B cell (primary cell): ENCODE measurements at regions not wholly inside any gene's neighbourhood (a gene's known extent, or its start where the extent isn't known, plus 50 kb on each side); places are given as distances from the start of the nearest gene placed in this dataset.

Source experiments
- ATAC-seq: fragments of 200-7000 bp; cut with Tn5 transposase; one replicate; pipeline ENCODE4 v1.10.0; 2021; ENCODE audit warnings: low read depth, mild to moderate bottlenecking, moderate number of reproducible peaks, moderate library complexity
- CTCF ChIA-PET: fragments of 350-600 bp; sonication (Branson Sonifier 250); formaldehyde crosslinking; loops from one replicate; lab custom pipeline; 2021; ENCODE audit warnings: antibody characterized with exemption, inconsistent platforms; lab: Charles Lee
- POLR2A ChIA-PET: fragments of 350-600 bp; sonication (Branson Sonifier 250); formaldehyde crosslinking; loops from one replicate; lab custom pipeline; 2021; ENCODE audit warnings: antibody characterized with exemption; lab: Charles Lee
- DNase-seq: peaks from one replicate; pipeline ENCODE4 v3.0.0; 2013
- H2AFZ ChIP-seq: 2 replicates; pipeline ENCODE4 v1.6.1; 2012; ENCODE audit warnings: mild to moderate bottlenecking, low read depth, low read length; ENCODE audit not compliant: insufficient read depth, poor library complexity, severe bottlenecking
- H3K27ac ChIP-seq, 2 donors: 1 replicate in 1 of 2; 2 replicates in 1 of 2; pipeline ENCODE4 v1.5.1; 2012 to 2013; ENCODE audit warnings: low read length in 2 of 2, mild to moderate bottlenecking in 2 of 2, moderate library complexity in 1 of 2
- H3K27me3 ChIP-seq, 4 experiments: fragments of 200-600 bp in 1 of 4; sonication (generic) in 1 of 4; replicated peaks in 1 of 4; 1 replicate in 2 of 4; 2 replicates in 2 of 4; pipeline versions ENCODE4 v1.6.1 to v1.7.0; 2013 to 2016; ENCODE audit warnings: low read length in 3 of 4, mild to moderate bottlenecking in 2 of 4, mixed read lengths in 1 of 4, moderate library complexity in 1 of 4; ENCODE audit not compliant: insufficient read depth in 4 of 4, control insufficient read depth in 3 of 4; ENCODE audit errors: control extremely low read depth in 1 of 4
- H3K36me3 ChIP-seq, 2 experiments: replicated peaks in 1 of 2; 1 replicate in 1 of 2; 2 replicates in 1 of 2; pipeline versions ENCODE4 v1.6.1 to v1.7.1; 2013; ENCODE audit warnings: low read length in 1 of 2; ENCODE audit not compliant: insufficient read depth in 2 of 2, control insufficient read depth in 1 of 2; ENCODE audit errors: control extremely low read depth in 1 of 2, extremely low read depth in 1 of 2
- H3K4me1 ChIP-seq, 2 donors: fragments of 200-600 bp in 1 of 2; sonication (generic) in 1 of 2; 1 replicate in 1 of 2; 2 replicates in 1 of 2; pipeline versions ENCODE4 v1.5.1 to v1.6.1; 2013 to 2017; ENCODE audit warnings: low read length in 2 of 2; ENCODE audit not compliant: control insufficient read depth in 2 of 2, insufficient read depth in 2 of 2
- H3K4me2 ChIP-seq: replicated peaks from 2 replicates; pipeline ENCODE3; 2012; ENCODE audit warnings: mild to moderate bottlenecking, low read depth, low read length; ENCODE audit not compliant: poor library complexity, severe bottlenecking
- H3K4me3 ChIP-seq, 5 experiments: fragments of 200-600 bp in 1 of 5; sonication (generic) in 1 of 5; 1 replicate in 3 of 5; 2 replicates in 2 of 5; pipeline versions ENCODE4 v1.5.1 to v1.7.0; 2011 to 2016; ENCODE audit warnings: low read length in 4 of 5, mild to moderate bottlenecking in 4 of 5, low read depth in 2 of 5, control low read depth in 1 of 5, moderate library complexity in 1 of 5; ENCODE audit not compliant: insufficient read depth in 1 of 5; ENCODE audit errors: control extremely low read depth in 1 of 5, extremely low read depth in 1 of 5
- H3K79me2 ChIP-seq: fragments of 200-600 bp; sonication (generic); one replicate; pipeline ENCODE4 v1.6.0; 2016; ENCODE audit warnings: low read length; ENCODE audit not compliant: control insufficient read depth, insufficient read depth
- H3K9ac ChIP-seq: fragments of 200-600 bp; sonication (generic); 2 replicates; pipeline ENCODE4 v1.6.1; 2017; ENCODE audit warnings: mild to moderate bottlenecking, low read length, moderate library complexity
- H3K9me3 ChIP-seq, 3 donors: one replicate each; pipeline versions ENCODE4 v1.6.1 to v1.7.1; 2013; ENCODE audit warnings: low read length in 2 of 3; ENCODE audit not compliant: control insufficient read depth in 2 of 3, insufficient read depth in 1 of 3; ENCODE audit errors: control extremely low read depth in 1 of 3
- H4K20me1 ChIP-seq: 2 replicates; pipeline ENCODE4 v1.6.0; 2012; ENCODE audit warnings: mild to moderate bottlenecking, low read length; ENCODE audit not compliant: insufficient read depth, control insufficient read depth, poor library complexity, severe bottlenecking
- H3K27ac Mint-ChIP-seq: one replicate; pipeline ENCODE4 v1.8.0; 2021; ENCODE audit warnings: mixed read lengths
- H3K27me3 Mint-ChIP-seq: one replicate; pipeline ENCODE4 v1.8.0; 2021; ENCODE audit warnings: mixed read lengths
- H3K4me1 Mint-ChIP-seq: one replicate; pipeline ENCODE4 v1.8.0; 2021; ENCODE audit warnings: mixed read lengths
- H3K4me3 Mint-ChIP-seq: one replicate; pipeline ENCODE4 v1.8.0; 2021; ENCODE audit warnings: mixed read lengths
- H3K9me3 Mint-ChIP-seq: one replicate; pipeline ENCODE4 v1.8.0; 2022; ENCODE audit warnings: mixed read lengths; ENCODE audit not compliant: insufficient read depth
- CTCF ChIP-seq: fragments of 200-600 bp; IDR thresholded peaks from one replicate; pipeline ENCODE4 v1.8.0; 2022; ENCODE audit warnings: antibody characterized with exemption, mild to moderate bottlenecking
- EZH2 ChIP-seq: IDR thresholded peaks from 2 replicates; pipeline ENCODE4 v1.6.1; 2012; ENCODE audit warnings: borderline replicate concordance, low read depth, mild to moderate bottlenecking, moderate library complexity, low read length; ENCODE audit not compliant: insufficient read depth, poor library complexity, severe bottlenecking
- WGBS: methylation state at CpG from one replicate; pipeline ENCODE4 v1.1.5; 2013; ENCODE audit warnings: missing lambda C conversion rate; ENCODE audit not compliant: insufficient coverage; 5-methylcytosine and 5-hydroxymethylcytosine counted together
- intact Hi-C: fragments of 100-400 bp; cut with micrococcal nuclease; formaldehyde crosslinking; loops from one replicate; pipeline ENCODE4 v1.10.0; 2022

GRCh38 chr14:95382747-95383146, 63.0 kb upstream of the CLMN start:
- Histone ChIP-seq H3K79me2 (peaks cover 3% of the 10 kb centered on the region), H3K27ac (no peak overlapping the region), H2AFZ (no peak overlapping the region), H3K36me3 (no peaks in the 10 kb centered on the region), H3K4me3 (no peak overlapping the region), H3K4me1 (no peaks in the 10 kb centered on the region), H3K4me2 (no peak overlapping the region), H3K9me3 (peaks cover 0 to 19% (median 12%) of the 10 kb centered on the region in 3 donors), H3K27me3 (peaks cover 0 to 4% (median 0%) of the 10 kb centered on the region in 4 experiments), H4K20me1 (no peaks in the 10 kb centered on the region), H3K9ac (no peak overlapping the region)
- H3K9me3 Mint-ChIP-seq, result peaks cover 2% of the 10 kb centered on the region
- CTCF ChIA-PET, result no interaction called here
- no peaks in the 10 kb centered on the region for H3K4me1 Mint-ChIP-seq
- WGBS, result 100% methylated on average over 3 of the region's 3 CpGs
- no peak overlapping the region for H3K27ac Mint-ChIP-seq
- H3K4me3 Mint-ChIP-seq, result no peak overlapping the region
- ATAC-seq, result no peak
- peaks cover 11% of the 10 kb centered on the region for H3K27me3 Mint-ChIP-seq
- POLR2A ChIA-PET, result no interaction called here
- DNase-seq, result no peak
- intact Hi-C loops, result no loop called here
- TF ChIP-seq EZH2 (no peak), CTCF (no peak)

GRCh38 chr14:95381726-95382125, 62.0 kb upstream of the CLMN start:
- TF ChIP-seq CTCF (no peak), EZH2 (no peak)
- WGBS, result 69% methylated on average over 3 of the region's 4 CpGs
- CTCF ChIA-PET, result no interaction called here

More at GRCh38 chr14:95381726-95382125, 62.0 kb upstream of the CLMN start:
- peaks cover 3% of the 10 kb centered on the region for H3K79me2 ChIP-seq
- H2AFZ ChIP-seq, result no peak overlapping the region
- no peak overlapping the region for H3K9ac ChIP-seq
- no peak overlapping the region for H3K27ac Mint-ChIP-seq
- H3K4me1 Mint-ChIP-seq, result no peaks in the 10 kb centered on the region
- no peak overlapping the region for H3K27ac ChIP-seq
- ATAC-seq (no peak), DNase-seq (no peak)
- no peaks in the 10 kb centered on the region for H3K36me3 ChIP-seq
- no peaks in the 10 kb centered on the region for H3K4me1 ChIP-seq
- no peak overlapping the region for H3K4me3 Mint-ChIP-seq
- no peak overlapping the region for H3K4me3 ChIP-seq
- H4K20me1 ChIP-seq, result no peaks in the 10 kb centered on the region
- intact Hi-C loops, result no loop called here
- no peak overlapping the region for H3K4me2 ChIP-seq
- peaks cover 0 to 19% (median 12%) of the 10 kb centered on the region in 3 donors for H3K9me3 ChIP-seq
- POLR2A ChIA-PET, result no interaction called here
- H3K9me3 Mint-ChIP-seq, result peaks cover 2% of the 10 kb centered on the region
- no peaks in the 10 kb centered on the region for H3K27me3 ChIP-seq
- peaks cover 9% of the 10 kb centered on the region for H3K27me3 Mint-ChIP-seq
